SK-N-SH (cell line): ENCODE measurements at regions not wholly inside any gene's neighbourhood (a gene's known extent, or its start where the extent isn't known, plus 50 kb on each side); places are given as distances from the start of the nearest gene placed in this dataset.

Experiments used
- CTCF ChIA-PET: fragments of 300-600, 350-600 bp; formaldehyde crosslinking; extraction: SDS; loops from one replicate; lab custom pipeline; 2021; lab: Yijun Ruan, JAX
- POLR2A ChIA-PET: fragments of 350-600 bp; sonication (Branson Sonifier 250); formaldehyde crosslinking; extraction: SDS; loops from one replicate; lab custom pipeline; 2020; ENCODE audit warnings: antibody characterized with exemption, inconsistent platforms; lab: Yijun Ruan, JAX
- DNase-seq: peaks from one replicate; pipeline ENCODE4 v3.0.0; 2012
- H2AFZ ChIP-seq: fragments of 200-600 bp; sonication (generic); 2 replicates; pipeline ENCODE4 v1.8.1; 2016; ENCODE audit warnings: antibody characterized with exemption, mild to moderate bottlenecking, low read depth
- H3F3A ChIP-seq: fragments of 200-600 bp; sonication (generic); replicated peaks from 2 replicates; pipeline ENCODE3; 2016; ENCODE audit warnings: antibody characterized with exemption, mild to moderate bottlenecking; ENCODE audit not compliant: insufficient read depth
- H3K27ac ChIP-seq, 2 experiments: fragments of 200-500 bp in 1 of 2; fragments of 200-600 bp in 1 of 2; sonication (Bioruptor generic) in 1 of 2; sonication (generic), shearing (Covaris generic) in 1 of 2; 2 replicates each; pipeline versions ENCODE4 v1.5.1 to v1.6.1; 2014 to 2016; ENCODE audit warnings: low read depth in 2 of 2, inconsistent platforms in 1 of 2, low read length in 1 of 2, mild to moderate bottlenecking in 1 of 2, mixed read lengths in 1 of 2
- H3K27me3 ChIP-seq: fragments of 200-600 bp; sonication (generic), shearing (Covaris generic); 2 replicates; pipeline ENCODE4 v1.6.1; 2016; ENCODE audit warnings: mixed run types; ENCODE audit not compliant: insufficient read depth
- H3K36me3 ChIP-seq, 2 experiments: fragments of 200-500 bp in 1 of 2; fragments of 200-600 bp in 1 of 2; sonication (Bioruptor generic) in 1 of 2; sonication (generic) in 1 of 2; replicated peaks in 1 of 2; 2 replicates each; pipeline versions ENCODE3 to v1.5.1; 2014 to 2016; ENCODE audit warnings: low read length in 1 of 2, mild to moderate bottlenecking in 1 of 2; ENCODE audit not compliant: insufficient read depth in 2 of 2, control insufficient read depth in 1 of 2
- H3K4me1 ChIP-seq, 2 experiments: fragments of 200-500 bp in 1 of 2; fragments of 200-600 bp in 1 of 2; sonication (Bioruptor generic) in 1 of 2; sonication (generic), shearing (Covaris generic) in 1 of 2; 2 replicates each; pipeline versions ENCODE4 v1.5.1 to v1.6.1; 2014 to 2016; ENCODE audit warnings: low read depth in 1 of 2, low read length in 1 of 2, mixed run types in 1 of 2; ENCODE audit not compliant: insufficient read depth in 2 of 2, control insufficient read depth in 1 of 2
- H3K4me2 ChIP-seq: fragments of 200-600 bp; sonication (generic), shearing (Covaris generic); 2 replicates; pipeline ENCODE4 v1.6.1; 2017; ENCODE audit warnings: mixed run types
- H3K4me3 ChIP-seq, 2 experiments: fragments of 200-500 bp in 1 of 2; fragments of 200-600 bp in 1 of 2; sonication (Bioruptor generic) in 1 of 2; sonication (generic), shearing (Covaris generic) in 1 of 2; 2 replicates each; pipeline versions ENCODE4 v1.5.1 to v1.8.1; 2014 to 2016; ENCODE audit warnings: low read depth in 2 of 2, inconsistent platforms in 1 of 2, low read length in 1 of 2, mild to moderate bottlenecking in 1 of 2, mixed read lengths in 1 of 2, moderate library complexity in 1 of 2
- H3K79me2 ChIP-seq: fragments of 200-600 bp; sonication (generic); 2 replicates; pipeline ENCODE4 v1.8.1; 2017; ENCODE audit warnings: mild to moderate bottlenecking; ENCODE audit not compliant: insufficient read depth
- H3K9ac ChIP-seq: fragments of 200-600 bp; sonication (generic); 2 replicates; pipeline ENCODE4 v1.6.1; 2017; ENCODE audit warnings: mixed run types
- H3K9me2 ChIP-seq: fragments of 200-600 bp; sonication (generic); 2 replicates; pipeline ENCODE4 v1.6.1; 2017; ENCODE audit warnings: mixed run types
- H3K9me3 ChIP-seq: fragments of 200-600 bp; sonication (generic); 2 replicates; pipeline ENCODE4 v1.6.1; 2017; ENCODE audit warnings: mixed run types, mild to moderate bottlenecking, moderate library complexity
- H4K20me1 ChIP-seq: fragments of 200-600 bp; sonication (generic); 2 replicates; pipeline ENCODE4 v1.6.1; 2017; ENCODE audit warnings: mild to moderate bottlenecking, mixed run types; ENCODE audit not compliant: insufficient read depth
- CHD2 ChIP-seq: fragments of 150-350 bp; IDR thresholded peaks from 2 replicates; pipeline ENCODE4 v1.6.1; 2018; ENCODE audit warnings: low read length; ENCODE audit not compliant: partially characterized antibody
- CTCF ChIP-seq: fragments of 200-600 bp; sonication (generic); IDR thresholded peaks from 2 replicates; pipeline ENCODE4 v1.6.1; 2017; ENCODE audit warnings: antibody characterized with exemption, mild to moderate bottlenecking, moderate library complexity
- ELF1 ChIP-seq: IDR thresholded peaks from 2 replicates; pipeline ENCODE4 v1.4.0; 2012
- FOXM1 ChIP-seq: IDR thresholded peaks from 2 replicates; pipeline ENCODE4 v1.4.0; 2012; ENCODE audit warnings: low read depth, mild to moderate bottlenecking
- GABPA ChIP-seq: IDR thresholded peaks from 2 replicates; pipeline ENCODE4 v1.4.0; 2012; ENCODE audit warnings: low read depth, mild to moderate bottlenecking
- GATA2 ChIP-seq: sonication (generic); formaldehyde crosslinking; IDR thresholded peaks from 2 replicates; pipeline ENCODE4 v1.5.0; 2020; ENCODE audit warnings: mild to moderate bottlenecking, missing genetic modification reagents
- IRF3 ChIP-seq: fragments of 150-350 bp; IDR thresholded peaks from 2 replicates; pipeline ENCODE4 v1.6.1; 2016; ENCODE audit warnings: mild to moderate bottlenecking, low read depth, low read length
- JUND ChIP-seq: IDR thresholded peaks from 2 replicates; pipeline ENCODE4 v1.4.0; 2012
- MEF2A ChIP-seq: IDR thresholded peaks from 2 replicates; pipeline ENCODE4 v1.4.0; 2012; ENCODE audit warnings: low read depth, borderline replicate concordance
- MXI1 ChIP-seq: IDR thresholded peaks from 2 replicates; pipeline ENCODE4 v1.6.1; 2012; ENCODE audit warnings: mild to moderate bottlenecking, low read depth, low read length, improper control_type of control experiment
- NFIC ChIP-seq: IDR thresholded peaks from 2 replicates; pipeline ENCODE4 v1.4.0; 2012; ENCODE audit warnings: borderline replicate concordance
- POLR2AphosphoS5 ChIP-seq: IDR thresholded peaks from 2 replicates; pipeline ENCODE4 v1.6.1; 2012; ENCODE audit warnings: low read depth, low read length
- RCOR1 ChIP-seq: fragments of 150-350 bp; IDR thresholded peaks from 2 replicates; pipeline ENCODE4 v1.6.1; 2017; ENCODE audit warnings: antibody characterized with exemption, low read length
- SIN3A ChIP-seq: IDR thresholded peaks from 2 replicates; pipeline ENCODE4 v1.6.1; 2012; ENCODE audit warnings: low read depth, mild to moderate bottlenecking, low read length, moderate library complexity, borderline replicate concordance
- SMC3 ChIP-seq: IDR thresholded peaks from 2 replicates; pipeline ENCODE4 v1.6.1; 2012; ENCODE audit warnings: low read depth, low read length, improper control_type of control experiment
- USF1 ChIP-seq: IDR thresholded peaks from 2 replicates; pipeline ENCODE4 v1.4.0; 2012; ENCODE audit warnings: low read depth, borderline replicate concordance
- USF2 ChIP-seq: fragments of 150-350 bp; IDR thresholded peaks from 2 replicates; pipeline ENCODE4 v1.6.1; 2017; ENCODE audit warnings: antibody characterized with exemption, low read length, low read depth, borderline replicate concordance
- YY1 ChIP-seq: IDR thresholded peaks from 2 replicates; pipeline ENCODE4 v1.4.0; 2012; ENCODE audit warnings: low read depth, mild to moderate bottlenecking
- WGBS: methylation state at CpG from one replicate; pipeline ENCODE4 v1.1.6; 2017; ENCODE audit warnings: low lambda C conversion rate; 5-methylcytosine and 5-hydroxymethylcytosine counted together
- TF ChIP-seq, protein P1 (sequence below): IDR thresholded peaks from 2 replicates; pipeline ENCODE4 v1.4.0; 2012; ENCODE audit warnings: low read depth
- TF ChIP-seq, protein P2 (sequence below): IDR thresholded peaks from 2 replicates; pipeline ENCODE4 v1.6.1; 2012; ENCODE audit warnings: mild to moderate bottlenecking, low read depth, low read length, moderate library complexity

- TF ChIP-seq CHD2 (no peak), CTCF (no peak), USF1 (no peak), JUND (no peak), GABPA (no peak), POLR2AphosphoS5 (no peak), IRF3 (no peak), MEF2A (no peak), USF2 (no peak), FOXM1 (no peak), ELF1 (no peak), YY1 (no peak), NFIC (no peak), GATA2 (CRISPR knock-in tag) (no peak), SIN3A (no peak), MXI1 (no peak), RCOR1 (no peak), SMC3 (no peak)
- TF ChIP-seq, protein P1, sequence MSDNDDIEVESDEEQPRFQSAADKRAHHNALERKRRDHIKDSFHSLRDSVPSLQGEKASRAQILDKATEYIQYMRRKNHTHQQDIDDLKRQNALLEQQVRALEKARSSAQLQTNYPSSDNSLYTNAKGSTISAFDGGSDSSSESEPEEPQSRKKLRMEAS: no peak
- TF ChIP-seq, protein P2, sequence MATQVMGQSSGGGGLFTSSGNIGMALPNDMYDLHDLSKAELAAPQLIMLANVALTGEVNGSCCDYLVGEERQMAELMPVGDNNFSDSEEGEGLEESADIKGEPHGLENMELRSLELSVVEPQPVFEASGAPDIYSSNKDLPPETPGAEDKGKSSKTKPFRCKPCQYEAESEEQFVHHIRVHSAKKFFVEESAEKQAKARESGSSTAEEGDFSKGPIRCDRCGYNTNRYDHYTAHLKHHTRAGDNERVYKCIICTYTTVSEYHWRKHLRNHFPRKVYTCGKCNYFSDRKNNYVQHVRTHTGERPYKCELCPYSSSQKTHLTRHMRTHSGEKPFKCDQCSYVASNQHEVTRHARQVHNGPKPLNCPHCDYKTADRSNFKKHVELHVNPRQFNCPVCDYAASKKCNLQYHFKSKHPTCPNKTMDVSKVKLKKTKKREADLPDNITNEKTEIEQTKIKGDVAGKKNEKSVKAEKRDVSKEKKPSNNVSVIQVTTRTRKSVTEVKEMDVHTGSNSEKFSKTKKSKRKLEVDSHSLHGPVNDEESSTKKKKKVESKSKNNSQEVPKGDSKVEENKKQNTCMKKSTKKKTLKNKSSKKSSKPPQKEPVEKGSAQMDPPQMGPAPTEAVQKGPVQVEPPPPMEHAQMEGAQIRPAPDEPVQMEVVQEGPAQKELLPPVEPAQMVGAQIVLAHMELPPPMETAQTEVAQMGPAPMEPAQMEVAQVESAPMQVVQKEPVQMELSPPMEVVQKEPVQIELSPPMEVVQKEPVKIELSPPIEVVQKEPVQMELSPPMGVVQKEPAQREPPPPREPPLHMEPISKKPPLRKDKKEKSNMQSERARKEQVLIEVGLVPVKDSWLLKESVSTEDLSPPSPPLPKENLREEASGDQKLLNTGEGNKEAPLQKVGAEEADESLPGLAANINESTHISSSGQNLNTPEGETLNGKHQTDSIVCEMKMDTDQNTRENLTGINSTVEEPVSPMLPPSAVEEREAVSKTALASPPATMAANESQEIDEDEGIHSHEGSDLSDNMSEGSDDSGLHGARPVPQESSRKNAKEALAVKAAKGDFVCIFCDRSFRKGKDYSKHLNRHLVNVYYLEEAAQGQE: no peak
- H3K79me2 ChIP-seq: no peaks in the 10 kb centered on the region
- H3K9ac ChIP-seq: no peak overlapping the region
- no peaks in the 10 kb centered on the region for H4K20me1 ChIP-seq
- no peaks in the 10 kb centered on the region; the same call in 1 of the 2 replicates for H3K9me2 ChIP-seq
- H3K4me2 ChIP-seq: no peak overlapping the region
- ChIA-PET POLR2A (no interaction called here), CTCF (no interaction called here)
- no peaks in the 10 kb centered on the region for H3K4me1 ChIP-seq
- H3K27me3 ChIP-seq: no peaks in the 10 kb centered on the region
- no peak for DNase-seq
- no peaks in the 10 kb centered on the region for H3F3A ChIP-seq
- no peak overlapping the region for H3K4me3 ChIP-seq
- no peak overlapping the region for H2AFZ ChIP-seq
- H3K9me3 ChIP-seq: no peaks in the 10 kb centered on the region
- 10% methylated on average over 2 of the region's 5 CpGs for WGBS
- no peaks in the 10 kb centered on the region for H3K36me3 ChIP-seq
- H3K27ac ChIP-seq: no peak overlapping the region
Observed at GRCh38 chr5:26416911-26417310, 621.5 kb downstream of the CDH9 start.
